ENCODE measurements at regions not wholly inside any gene's neighbourhood (a gene's known extent, or its start where the extent isn't known, plus 50 kb on each side); places are given as distances from the start of the nearest gene placed in this dataset.

- TF ChIP-seq CTCF (IDR thresholded peaks at IDR 0.05) (no peak), POLR2A (IDR thresholded peaks at IDR 0.05) (no peak), POLR2AphosphoS5 (IDR thresholded peaks at IDR 0.05) (no peak)
Observed at GRCh38 chr22:27028093-27028492, 370.7 kb downstream of the MIAT start.

Data from stomach (tissue), 4 donors.